ENCODE measurements at regions not wholly inside any gene's neighbourhood (a gene's known extent, or its start where the extent isn't known, plus 50 kb on each side); places are given as distances from the start of the nearest gene placed in this dataset.

DNA sequence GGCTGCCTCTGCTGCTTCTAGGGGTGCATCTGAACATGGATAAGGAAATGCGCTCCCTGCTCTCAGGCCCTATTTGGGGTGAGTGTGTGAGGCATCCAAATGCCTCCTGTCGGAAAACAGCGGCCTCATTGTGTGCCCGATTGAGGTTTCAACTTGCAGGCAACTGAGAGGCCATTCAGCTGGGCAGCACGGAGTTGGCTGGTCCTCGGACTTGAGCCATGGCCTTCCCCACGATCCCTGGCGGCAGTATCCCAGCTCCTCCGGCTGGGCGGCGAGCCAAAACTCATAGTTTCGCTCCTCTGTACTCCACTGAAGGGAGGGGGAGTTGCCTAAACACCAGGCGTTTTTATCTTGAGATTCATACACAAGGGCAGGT lies 597.3 kb upstream of the SGCD start:
- DNase-seq (ENCODE audit: low read depth) = no peak
- TF ChIP-seq CTCF (conservative IDR thresholded peaks at IDR 0.05; ENCODE audit: low read depth, low read length) = no peak
- H3K4me3 ChIP-seq (ENCODE audit: low read length) = peak overlapping the region; percentile 4

GRCh38 chr5:155732587-155733376 lies 594.2 kb upstream of the SGCD start:
- no peak for DNase-seq (ENCODE audit: low read depth)
- no peak for TF ChIP-seq CTCF (conservative IDR thresholded peaks at IDR 0.05; ENCODE audit: low read depth, low read length)
- no peak overlapping the region for H3K4me3 ChIP-seq (ENCODE audit: low read length)

- no peak for DNase-seq (ENCODE audit: low read depth)
- no peak for TF ChIP-seq CTCF (conservative IDR thresholded peaks at IDR 0.05; ENCODE audit: low read depth, low read length)
Observed at GRCh38 chr5:155733935-155734334, 593.0 kb upstream of the SGCD start.

DNA sequence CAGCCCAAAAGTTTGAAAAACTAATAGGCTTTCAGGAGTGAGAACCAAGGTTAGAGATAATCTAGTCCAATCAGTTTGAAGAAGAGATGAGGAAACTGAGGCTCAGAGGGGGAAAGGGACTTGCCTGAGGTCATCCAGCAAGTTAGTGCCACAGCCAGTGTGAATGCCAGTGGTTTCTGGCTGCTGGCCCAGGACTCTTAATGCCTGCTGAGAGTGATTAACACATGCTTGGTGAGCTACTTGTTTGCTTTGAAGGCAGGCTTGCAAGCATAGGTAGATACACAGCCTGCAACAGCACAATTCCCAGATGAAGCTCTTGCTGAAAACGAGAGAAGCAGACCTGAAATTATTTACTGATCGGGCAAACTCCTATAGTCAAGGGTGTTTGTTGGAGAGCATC lies 591.6 kb upstream of the SGCD start:
- H3K4me3 ChIP-seq (ENCODE audit: low read length) = no peak overlapping the region
- no peak for TF ChIP-seq CTCF (conservative IDR thresholded peaks at IDR 0.05; ENCODE audit: low read depth, low read length)
- peak; percentile 21 for DNase-seq (ENCODE audit: low read depth)

More at GRCh38 chr5:155733935-155734334, 593.0 kb upstream of the SGCD start:
- no peak overlapping the region for H3K4me3 ChIP-seq (ENCODE audit: low read length)

DNA sequence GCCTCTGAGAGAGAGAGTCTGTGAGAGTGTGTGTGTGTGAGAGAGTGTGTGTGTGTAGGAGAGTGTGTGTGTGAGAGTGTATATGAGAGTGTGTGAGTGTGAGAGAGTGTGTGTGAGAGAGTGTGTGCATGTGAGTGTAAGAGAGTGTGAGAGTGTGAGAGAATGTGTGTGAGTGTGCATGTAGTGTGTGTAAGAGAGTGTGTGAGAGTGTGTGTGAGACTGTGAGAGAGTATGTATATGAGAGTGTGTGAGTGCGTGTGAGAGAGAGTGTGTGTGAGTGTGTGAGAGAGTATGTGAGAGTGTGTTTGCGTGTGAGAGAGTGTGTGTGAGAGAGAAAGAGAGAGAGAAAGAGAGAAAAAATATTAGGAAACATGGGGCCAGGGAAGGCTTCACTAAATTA lies 588.3 kb upstream of the SGCD start:
- DNase-seq (ENCODE audit: low read depth) = no peak
- no peak for TF ChIP-seq CTCF (conservative IDR thresholded peaks at IDR 0.05; ENCODE audit: low read depth, low read length)
- H3K4me3 ChIP-seq (ENCODE audit: low read length) = no peak overlapping the region

GRCh38 chr5:155746367-155747038 lies 580.5 kb upstream of the SGCD start:
- no peak overlapping the region for H3K4me3 ChIP-seq (ENCODE audit: low read length)
- DNase-seq (ENCODE audit: low read depth) = no peak
- no peak for TF ChIP-seq CTCF (conservative IDR thresholded peaks at IDR 0.05; ENCODE audit: low read depth, low read length)

- no peak for TF ChIP-seq CTCF (conservative IDR thresholded peaks at IDR 0.05; ENCODE audit: low read depth, low read length)
- DNase-seq (ENCODE audit: low read depth) = no peak
- no peak overlapping the region for H3K4me3 ChIP-seq (ENCODE audit: low read length)
Observed at GRCh38 chr5:155750101-155750500, 576.9 kb upstream of the SGCD start.

All from retinal pigment epithelial cell (primary cell).